ENCODE measurements at regions not wholly inside any gene's neighbourhood (a gene's known extent, or its start where the extent isn't known, plus 50 kb on each side); places are given as distances from the start of the nearest gene placed in this dataset.

GRCh38 chr12:24255920-24256665 lies 306.6 kb upstream of the SOX5 start:
- no peak for DNase-seq

GRCh38 chr12:24252602-24253001 lies 303.1 kb upstream of the SOX5 start:
- DNase-seq: no peak

- no peak for DNase-seq
Measured at GRCh38 chr12:24246934-24247333, 297.5 kb upstream of the SOX5 start.

- DNase-seq: no peak
Measured at GRCh38 chr12:24246376-24246775, 296.9 kb upstream of the SOX5 start.

- DNase-seq: no peak
Measured at GRCh38 chr12:24244801-24245200, 295.3 kb upstream of the SOX5 start.

- DNase-seq: no peak
Measured at GRCh38 chr12:24244231-24244630, 294.8 kb upstream of the SOX5 start.

GRCh38 chr12:24240707-24241106 lies 291.2 kb upstream of the SOX5 start:
- DNase-seq: no peak

- DNase-seq: no peak
Measured at GRCh38 chr12:24233519-24234246, 284.2 kb upstream of the SOX5 start.

GRCh38 chr12:24232531-24232930 lies 283.1 kb upstream of the SOX5 start:
- no peak for DNase-seq

GRCh38 chr12:24231298-24231697 lies 281.8 kb upstream of the SOX5 start:
- no peak for DNase-seq

- DNase-seq: no peak
Measured at GRCh38 chr12:24230061-24230701, 280.7 kb upstream of the SOX5 start.

GRCh38 chr12:24229031-24229700 lies 279.7 kb upstream of the SOX5 start:
- no peak for DNase-seq

- DNase-seq: no peak
Measured at GRCh38 chr12:24228371-24228770, 278.9 kb upstream of the SOX5 start.

- DNase-seq: no peak
Measured at GRCh38 chr12:24227551-24227950, 278.1 kb upstream of the SOX5 start.

GRCh38 chr12:24226745-24227350 lies 277.4 kb upstream of the SOX5 start:
- no peak for DNase-seq

- DNase-seq: no peak
Measured at GRCh38 chr12:24224401-24224800, 274.9 kb upstream of the SOX5 start.

GRCh38 chr12:24223926-24224325 lies 274.5 kb upstream of the SOX5 start:
- no peak for DNase-seq

- no peak for DNase-seq
Measured at GRCh38 chr12:24222968-24223367, 273.5 kb upstream of the SOX5 start.

- no peak for DNase-seq
Measured at GRCh38 chr12:24212496-24212895, 263.0 kb upstream of the SOX5 start.

- DNase-seq: no peak
Measured at GRCh38 chr12:24206621-24207020, 257.2 kb upstream of the SOX5 start.

GRCh38 chr12:24201258-24201970 lies 251.9 kb upstream of the SOX5 start:
- DNase-seq: no peak

GRCh38 chr12:24200010-24200409 lies 250.5 kb upstream of the SOX5 start:
- DNase-seq: no peak
